GM12878 (cell line): ENCODE measurements at regions not wholly inside any gene's neighbourhood (a gene's known extent, or its start where the extent isn't known, plus 50 kb on each side); places are given as distances from the start of the nearest gene placed in this dataset.
A peak's percentile ranks its signal among the peaks of the same experiment; 100 is the strongest.

Experiments used
- BMI1 ChIP-seq: fragments of 450-650 bp; IDR thresholded peaks from 2 replicates; pipeline ENCODE4 v1.6.1; 2016; ENCODE audit warnings: mild to moderate bottlenecking, moderate library complexity, borderline replicate concordance
- CREM ChIP-seq: IDR thresholded peaks from 2 replicates; pipeline ENCODE4 v1.6.1; 2014; ENCODE audit warnings: antibody characterized with exemption, low read depth
- IKZF2 ChIP-seq, 2 experiments: fragments of 450-650 bp; IDR thresholded peaks; 2 replicates each; pipeline ENCODE4 v1.6.1; 2017; ENCODE audit warnings: mild to moderate bottlenecking in 2 of 2, moderate library complexity in 2 of 2
- RB1 ChIP-seq: fragments of 450-650 bp; formaldehyde crosslinking; IDR thresholded peaks from 2 replicates; pipeline ENCODE4 v1.6.1; 2017; ENCODE audit warnings: mild to moderate bottlenecking, borderline replicate concordance
- RFX5 ChIP-seq: IDR thresholded peaks from 2 replicates; pipeline ENCODE4 v1.6.1; 2011; ENCODE audit warnings: low read depth, low read length, improper control_type of control experiment
- SKIL ChIP-seq: fragments of 450-650 bp; IDR thresholded peaks from 2 replicates; pipeline ENCODE4 v1.6.1; 2017; ENCODE audit warnings: mild to moderate bottlenecking, low read depth, inconsistent platforms; ENCODE audit not compliant: poor library complexity, severe bottlenecking
- ZBTB40 ChIP-seq: fragments of 450-650 bp; IDR thresholded peaks from 2 replicates; pipeline ENCODE4 v1.6.1; 2016; ENCODE audit warnings: mild to moderate bottlenecking, moderate library complexity, borderline replicate concordance
- ZNF592 ChIP-seq: fragments of 450-650 bp; IDR thresholded peaks from 2 replicates; pipeline ENCODE4 v1.6.1; 2017; ENCODE audit warnings: mild to moderate bottlenecking, moderate library complexity
- TF ChIP-seq, protein P1 (sequence below): fragments of 450-650 bp; formaldehyde crosslinking; IDR thresholded peaks from 2 replicates; pipeline ENCODE4 v1.4.0; 2020; ENCODE audit warnings: mild to moderate bottlenecking, moderate library complexity
- TF ChIP-seq, protein P2 (sequence below): fragments of 450-650 bp; IDR thresholded peaks from 2 replicates; pipeline ENCODE4 v1.6.1; 2018; ENCODE audit warnings: mild to moderate bottlenecking, low read depth, moderate library complexity; ENCODE audit not compliant: partially characterized antibody

- TF ChIP-seq, protein P1, sequence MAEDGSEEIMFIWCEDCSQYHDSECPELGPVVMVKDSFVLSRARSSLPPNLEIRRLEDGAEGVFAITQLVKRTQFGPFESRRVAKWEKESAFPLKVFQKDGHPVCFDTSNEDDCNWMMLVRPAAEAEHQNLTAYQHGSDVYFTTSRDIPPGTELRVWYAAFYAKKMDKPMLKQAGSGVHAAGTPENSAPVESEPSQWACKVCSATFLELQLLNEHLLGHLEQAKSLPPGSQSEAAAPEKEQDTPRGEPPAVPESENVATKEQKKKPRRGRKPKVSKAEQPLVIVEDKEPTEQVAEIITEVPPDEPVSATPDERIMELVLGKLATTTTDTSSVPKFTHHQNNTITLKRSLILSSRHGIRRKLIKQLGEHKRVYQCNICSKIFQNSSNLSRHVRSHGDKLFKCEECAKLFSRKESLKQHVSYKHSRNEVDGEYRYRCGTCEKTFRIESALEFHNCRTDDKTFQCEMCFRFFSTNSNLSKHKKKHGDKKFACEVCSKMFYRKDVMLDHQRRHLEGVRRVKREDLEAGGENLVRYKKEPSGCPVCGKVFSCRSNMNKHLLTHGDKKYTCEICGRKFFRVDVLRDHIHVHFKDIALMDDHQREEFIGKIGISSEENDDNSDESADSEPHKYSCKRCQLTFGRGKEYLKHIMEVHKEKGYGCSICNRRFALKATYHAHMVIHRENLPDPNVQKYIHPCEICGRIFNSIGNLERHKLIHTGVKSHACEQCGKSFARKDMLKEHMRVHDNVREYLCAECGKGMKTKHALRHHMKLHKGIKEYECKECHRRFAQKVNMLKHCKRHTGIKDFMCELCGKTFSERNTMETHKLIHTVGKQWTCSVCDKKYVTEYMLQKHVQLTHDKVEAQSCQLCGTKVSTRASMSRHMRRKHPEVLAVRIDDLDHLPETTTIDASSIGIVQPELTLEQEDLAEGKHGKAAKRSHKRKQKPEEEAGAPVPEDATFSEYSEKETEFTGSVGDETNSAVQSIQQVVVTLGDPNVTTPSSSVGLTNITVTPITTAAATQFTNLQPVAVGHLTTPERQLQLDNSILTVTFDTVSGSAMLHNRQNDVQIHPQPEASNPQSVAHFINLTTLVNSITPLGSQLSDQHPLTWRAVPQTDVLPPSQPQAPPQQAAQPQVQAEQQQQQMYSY (CRISPR knock-in tag) = no peak
- peak in 1 of 2 experiments; percentile 33; a peak in 1 of 4 replicates for TF ChIP-seq IKZF2 (IDR thresholded peaks at IDR 0.05)
- no peak for TF ChIP-seq ZBTB40
- TF ChIP-seq RFX5 = no peak
- TF ChIP-seq SKIL = peak; percentile 10
- TF ChIP-seq RB1 = peak; percentile 33; the same call in 1 of the 2 replicates
- no peak for TF ChIP-seq BMI1
- no peak for TF ChIP-seq ZNF592
- TF ChIP-seq, protein P2, sequence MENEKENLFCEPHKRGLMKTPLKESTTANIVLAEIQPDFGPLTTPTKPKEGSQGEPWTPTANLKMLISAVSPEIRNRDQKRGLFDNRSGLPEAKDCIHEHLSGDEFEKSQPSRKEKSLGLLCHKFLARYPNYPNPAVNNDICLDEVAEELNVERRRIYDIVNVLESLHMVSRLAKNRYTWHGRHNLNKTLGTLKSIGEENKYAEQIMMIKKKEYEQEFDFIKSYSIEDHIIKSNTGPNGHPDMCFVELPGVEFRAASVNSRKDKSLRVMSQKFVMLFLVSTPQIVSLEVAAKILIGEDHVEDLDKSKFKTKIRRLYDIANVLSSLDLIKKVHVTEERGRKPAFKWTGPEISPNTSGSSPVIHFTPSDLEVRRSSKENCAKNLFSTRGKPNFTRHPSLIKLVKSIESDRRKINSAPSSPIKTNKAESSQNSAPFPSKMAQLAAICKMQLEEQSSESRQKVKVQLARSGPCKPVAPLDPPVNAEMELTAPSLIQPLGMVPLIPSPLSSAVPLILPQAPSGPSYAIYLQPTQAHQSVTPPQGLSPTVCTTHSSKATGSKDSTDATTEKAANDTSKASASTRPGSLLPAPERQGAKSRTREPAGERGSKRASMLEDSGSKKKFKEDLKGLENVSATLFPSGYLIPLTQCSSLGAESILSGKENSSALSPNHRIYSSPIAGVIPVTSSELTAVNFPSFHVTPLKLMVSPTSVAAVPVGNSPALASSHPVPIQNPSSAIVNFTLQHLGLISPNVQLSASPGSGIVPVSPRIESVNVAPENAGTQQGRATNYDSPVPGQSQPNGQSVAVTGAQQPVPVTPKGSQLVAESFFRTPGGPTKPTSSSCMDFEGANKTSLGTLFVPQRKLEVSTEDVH = no peak
- TF ChIP-seq CREM = peak; percentile 41; the same call in 1 of the 2 replicates
These were observed 227.9 kb downstream of the BCAS1 start (continued) for GRCh38 chr20:53842301-53843099.
